HUDEP-2 (cell line): ENCODE measurements at regions not wholly inside any gene's neighbourhood (a gene's known extent, or its start where the extent isn't known, plus 50 kb on each side); places are given as distances from the start of the nearest gene placed in this dataset.
"Not testable (repeated sequence)": the region's sequence is repeated elsewhere in the genome, so short reads cannot be mapped to it uniquely, and the experiment has no call there.

Experiments
- DNase-seq, 76 experiments: peaks; one replicate each; lab custom pipeline; 2025; ENCODE audit not compliant: unreplicated experiment in 76 of 76; lab: John Stamatoyannopoulos, UW

- no peak for DNase-seq
Measured at GRCh38 chr2:241956521-241957110, 87.1 kb downstream of the RTP5 start.

- no peak for DNase-seq
Measured at GRCh38 chr2:241957276-241957675, 87.7 kb downstream of the RTP5 start.

GRCh38 chr2:241958818-241959545, 89.5 kb downstream of the RTP5 start:
- no peak for DNase-seq

- no peak for DNase-seq
Measured at GRCh38 chr2:241959751-241960269, 90.3 kb downstream of the RTP5 start.

DNA sequence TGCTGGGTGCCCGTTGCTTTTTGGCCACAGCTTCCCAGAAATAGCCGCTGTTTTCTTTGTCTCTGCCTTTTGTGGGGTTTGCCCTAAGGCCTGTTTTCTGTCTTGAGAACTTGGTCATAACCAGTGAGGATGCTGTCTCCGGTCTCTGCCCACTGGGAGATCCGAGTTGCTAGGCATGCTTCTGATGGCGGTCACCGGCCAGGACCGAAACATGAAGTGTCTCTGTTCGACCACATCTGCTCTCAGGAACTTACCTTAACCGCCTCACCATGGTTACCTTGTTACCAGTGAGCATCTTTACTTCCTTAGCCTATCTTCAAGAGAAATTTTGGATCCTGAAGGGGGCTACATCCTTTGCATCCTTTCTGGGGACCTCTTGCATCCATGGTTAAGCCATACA, 91.9 kb downstream of the RTP5 start:
- no peak for DNase-seq

- DNase-seq, result no peak
Measured at GRCh38 chr2:241964133-241964532, 94.6 kb downstream of the RTP5 start.

GRCh38 chr2:241965931-241966412, 96.4 kb downstream of the RTP5 start:
- peak in 16 of 76 experiments; percentile 2 to 56 (median 12) for DNase-seq

GRCh38 chr2:241966647-241967466, 97.3 kb downstream of the RTP5 start:
- DNase-seq, result no peak

DNA sequence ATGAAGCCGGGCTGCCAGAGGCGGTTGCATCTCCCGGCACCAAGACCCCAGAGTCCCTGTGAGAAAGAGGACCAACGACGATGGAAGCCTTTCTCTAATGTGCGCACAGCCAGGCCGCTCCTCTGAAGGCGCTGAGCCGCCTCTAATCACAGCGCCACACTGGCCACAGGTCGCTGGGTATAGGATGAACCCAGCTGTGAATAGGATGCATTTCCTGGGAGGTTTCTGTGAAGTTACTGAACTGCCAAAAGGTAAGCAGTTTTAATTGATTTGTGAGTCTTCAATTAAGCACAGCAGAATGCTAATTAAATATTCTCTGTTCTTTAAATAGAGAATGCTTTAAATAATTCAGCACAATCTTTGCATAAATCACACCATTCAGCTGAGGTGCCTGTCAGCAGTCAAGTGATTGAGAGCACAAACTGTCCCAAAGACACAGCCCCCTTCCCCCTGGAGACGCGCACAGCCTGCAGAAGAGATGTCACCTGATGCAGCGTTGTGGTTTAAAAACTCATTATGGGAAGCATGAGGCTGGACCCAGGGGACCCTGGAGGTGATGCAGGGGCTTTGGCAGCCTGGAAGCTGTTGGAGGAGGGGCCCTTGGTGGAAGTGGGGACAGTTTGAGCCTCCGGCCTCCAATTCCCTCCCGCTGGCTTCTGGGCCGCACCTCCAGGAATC, 98.1 kb downstream of the RTP5 start:
- DNase-seq, result no peak

GRCh38 chr2:241968417-241968816, 98.9 kb downstream of the RTP5 start:
- DNase-seq, result no peak

- not testable (repeated sequence) for DNase-seq
Measured at GRCh38 chr2:241969182-241969581, 99.7 kb downstream of the RTP5 start.

- no peak for DNase-seq
Measured at GRCh38 chr2:241970716-241971115, 101.2 kb downstream of the RTP5 start.

GRCh38 chr2:241974096-241974495, 104.6 kb downstream of the RTP5 start:
- no peak for DNase-seq

GRCh38 chr2:241974851-241975592, 105.5 kb downstream of the RTP5 start:
- DNase-seq, result no peak

DNA sequence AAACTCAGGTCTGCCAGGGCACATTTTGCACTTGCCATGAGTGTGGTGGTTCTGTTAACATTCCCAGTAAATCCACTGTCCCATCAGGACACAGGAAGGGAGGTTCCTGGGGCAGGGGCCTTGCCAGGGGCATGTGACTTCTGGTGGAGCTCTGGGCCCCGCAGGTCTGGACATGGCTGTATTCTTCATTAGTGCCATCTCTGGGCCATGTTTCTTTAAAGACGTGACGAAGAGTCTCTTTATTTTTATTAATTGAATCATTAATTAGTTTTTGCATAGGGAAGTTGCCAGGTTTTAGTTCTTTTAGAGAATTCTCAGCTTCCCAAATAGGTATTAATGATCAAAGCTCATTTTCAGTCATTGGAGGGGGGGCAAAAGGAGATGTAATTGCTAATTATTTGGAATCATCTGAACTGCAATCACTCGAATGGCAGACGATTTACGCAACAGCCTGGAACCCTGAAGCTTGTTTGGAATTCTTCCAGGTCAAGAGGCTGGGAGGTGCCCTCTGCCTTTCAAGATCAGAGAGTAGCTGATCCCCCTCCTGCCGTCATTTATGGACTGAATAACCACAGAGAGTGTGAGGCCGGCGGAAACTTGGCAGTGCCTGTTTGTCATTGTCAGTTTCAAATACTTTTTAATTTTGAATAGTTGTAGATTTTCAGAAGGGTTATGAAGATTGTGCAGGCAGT, 106.2 kb downstream of the RTP5 start:
- no peak for DNase-seq

- no peak for DNase-seq
Measured at GRCh38 chr2:241976296-241976695, 106.8 kb downstream of the RTP5 start.

DNA sequence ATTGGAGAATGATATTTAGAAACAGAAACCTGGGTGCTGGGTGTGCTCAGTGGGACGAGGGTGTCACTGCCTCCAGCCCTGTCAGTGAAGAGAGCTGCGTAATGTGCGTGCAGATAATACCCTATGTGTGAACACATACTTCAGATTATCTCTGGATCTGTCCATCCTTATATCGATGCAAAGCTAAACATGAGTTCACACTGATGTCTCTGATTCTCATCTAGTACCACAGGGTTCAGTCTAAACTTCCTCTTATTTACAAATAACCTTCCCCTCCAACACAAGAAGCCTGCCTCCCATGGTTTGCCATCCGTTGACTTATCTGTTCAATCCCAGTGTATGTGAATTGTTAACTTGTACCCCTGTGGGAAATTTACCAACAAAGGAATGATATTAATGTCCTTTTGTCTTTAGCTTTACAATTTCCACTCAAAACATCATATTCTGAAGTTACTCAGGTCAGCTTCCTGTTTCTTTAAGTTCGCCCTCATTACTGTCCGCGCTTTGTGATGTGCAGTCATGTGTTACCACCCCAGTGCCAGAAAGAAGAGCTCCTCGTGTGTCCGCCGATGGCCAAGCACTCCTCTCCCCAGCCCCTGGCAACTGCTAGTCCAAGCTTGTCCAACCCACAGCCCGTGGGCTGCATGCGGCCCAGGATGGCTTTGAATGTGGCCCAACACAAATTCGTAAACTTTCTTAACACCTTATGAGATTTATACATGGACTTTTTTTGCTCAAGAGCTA, 108.2 kb downstream of the RTP5 start:
- DNase-seq, result no peak

- DNase-seq, result no peak
Measured at GRCh38 chr2:241978670-241979069, 109.1 kb downstream of the RTP5 start.

DNA sequence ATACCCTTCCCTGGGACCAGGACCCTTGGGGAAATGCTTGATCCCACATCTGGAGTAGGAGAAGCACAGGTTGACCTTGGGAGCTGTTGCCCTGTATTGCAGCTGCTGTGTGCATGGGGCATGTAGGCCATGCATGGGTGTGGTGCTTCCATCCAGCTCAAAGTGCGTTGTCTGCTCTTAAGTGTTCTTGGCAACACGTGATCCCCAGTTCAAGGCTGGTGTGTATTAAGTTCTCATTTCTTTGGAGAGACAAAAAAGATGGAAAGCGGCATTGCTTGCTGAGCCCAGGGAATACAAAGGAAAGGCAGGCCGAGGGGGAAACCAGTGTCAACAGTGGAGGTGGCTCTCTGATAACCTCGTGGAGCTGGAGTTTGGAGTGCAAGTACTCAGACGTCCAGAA, 110.7 kb downstream of the RTP5 start:
- DNase-seq, result no peak
